HG02642 (cell line): ENCODE measurements at regions not wholly inside any gene's neighbourhood (a gene's known extent, or its start where the extent isn't known, plus 50 kb on each side); places are given as distances from the start of the nearest gene placed in this dataset.

Experiments used
- ATAC-seq: cut with Tn5 transposase; IDR thresholded peaks from one replicate; pipeline ENCODE4 v1.9.1; 2021; ENCODE audit warnings: mild to moderate bottlenecking; ENCODE audit not compliant: unreplicated experiment, poor library complexity

DNA sequence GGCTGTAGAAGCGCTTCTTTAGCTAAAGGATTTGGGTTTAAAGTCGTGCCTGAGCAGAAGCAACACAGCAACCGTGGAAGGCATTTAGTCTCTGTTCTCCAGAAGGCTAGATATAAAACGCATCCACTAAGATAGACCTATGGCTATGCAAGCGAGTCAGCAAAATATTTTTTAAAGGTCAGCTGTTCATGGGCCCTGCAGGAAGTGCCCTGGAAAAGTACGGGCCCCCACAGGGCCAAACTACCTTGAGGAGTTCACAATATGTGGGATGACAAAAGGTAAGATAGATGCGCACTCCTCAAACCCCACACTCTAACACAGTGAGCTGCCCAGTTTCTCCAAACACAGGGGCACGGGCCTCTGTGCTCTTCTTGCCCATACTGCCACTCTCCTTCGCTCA is 261.6 kb downstream of the VPS13C start:
- no peak for ATAC-seq

DNA sequence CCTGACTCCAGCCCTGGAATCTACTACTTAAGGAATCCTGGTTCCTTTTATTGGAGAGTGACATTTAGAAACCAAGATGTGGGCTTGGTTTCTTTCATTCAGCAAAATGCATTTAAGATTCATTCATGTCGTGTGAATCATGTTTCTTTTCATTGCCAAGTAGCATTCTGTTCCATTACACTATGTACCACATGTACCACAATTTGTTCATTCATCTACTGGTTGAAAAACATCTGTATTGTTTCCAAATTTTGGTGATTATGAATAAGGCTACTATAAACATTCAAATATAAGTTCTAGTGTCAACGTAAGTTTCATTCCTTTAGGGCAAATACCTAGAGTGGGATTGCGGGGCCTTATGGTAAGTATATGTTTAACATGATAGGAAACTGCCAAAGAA is 264.2 kb downstream of the VPS13C start:
- ATAC-seq: no peak

GRCh38 chr15:61794881-61795280 is 265.4 kb downstream of the VPS13C start:
- no peak for ATAC-seq

DNA sequence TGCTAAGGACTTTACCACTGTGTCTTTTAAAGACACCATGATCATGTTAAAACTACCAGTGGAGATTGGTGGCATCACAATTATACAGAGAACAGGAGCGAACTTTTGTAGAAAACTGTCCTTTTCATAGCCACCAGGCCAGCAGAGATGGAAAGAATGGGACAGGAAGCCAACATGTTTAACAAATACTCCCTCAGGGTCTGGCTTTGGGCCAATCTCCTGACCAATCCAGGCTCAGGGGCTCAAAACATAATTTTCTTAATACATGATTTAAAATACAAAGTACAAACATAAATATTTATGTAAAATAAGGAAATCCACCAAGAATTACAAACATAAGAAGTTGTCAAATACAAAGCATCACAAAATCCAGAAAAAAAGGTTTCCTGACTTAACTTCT is 266.0 kb downstream of the VPS13C start:
- ATAC-seq: no peak

DNA sequence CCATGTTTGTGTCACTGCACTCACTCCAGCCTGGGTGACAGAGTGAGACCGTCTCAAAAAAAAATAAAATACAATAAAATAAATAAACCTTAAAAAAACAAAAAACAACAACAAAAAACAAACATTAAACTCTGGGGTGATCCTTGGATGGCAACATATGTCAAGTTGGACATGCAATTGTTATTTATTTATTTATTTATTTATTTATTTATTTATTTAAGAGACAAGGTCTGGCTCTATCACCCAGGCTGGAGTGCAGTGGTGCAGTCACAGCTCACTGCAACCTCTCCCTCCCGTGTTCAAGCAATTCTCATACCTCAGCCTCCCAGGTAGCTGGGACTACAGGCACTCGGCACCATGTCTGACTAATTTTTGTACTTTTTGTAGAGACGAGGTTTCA is 275.5 kb downstream of the VPS13C start:
- no peak for ATAC-seq

DNA sequence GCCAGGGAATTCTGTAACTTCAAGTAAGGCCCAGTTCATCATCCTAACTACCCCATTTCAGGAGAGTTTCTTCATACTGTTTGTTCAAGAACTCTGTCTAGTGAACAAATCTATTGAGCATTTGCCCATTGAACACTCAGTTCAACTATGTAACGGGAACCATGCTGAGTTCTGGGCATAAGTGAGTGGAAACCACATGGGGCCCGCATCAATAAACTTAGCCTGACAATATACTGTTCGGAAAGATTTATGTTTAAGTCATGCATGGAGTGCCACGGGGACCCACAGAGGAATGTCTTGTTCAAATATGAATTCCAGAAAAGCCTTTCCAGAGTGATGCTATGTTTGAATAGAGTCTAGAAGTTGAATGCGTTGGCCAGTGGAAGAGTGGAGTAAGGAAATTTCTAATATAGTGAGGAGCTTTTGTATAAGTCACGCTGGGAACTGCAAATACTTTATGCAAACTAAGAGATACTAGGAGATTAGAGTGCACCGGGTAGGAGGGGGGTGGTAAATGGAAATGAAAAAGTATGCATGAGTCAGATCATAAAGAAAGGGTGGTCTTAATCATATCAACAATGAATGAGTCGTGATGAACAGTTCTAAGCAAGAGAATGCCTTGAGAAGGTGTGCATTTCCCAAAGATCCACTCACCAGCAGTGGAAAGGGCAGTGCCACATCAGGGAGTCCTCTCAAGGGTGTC is 279.8 kb downstream of the VPS13C start:
- no peak for ATAC-seq

DNA sequence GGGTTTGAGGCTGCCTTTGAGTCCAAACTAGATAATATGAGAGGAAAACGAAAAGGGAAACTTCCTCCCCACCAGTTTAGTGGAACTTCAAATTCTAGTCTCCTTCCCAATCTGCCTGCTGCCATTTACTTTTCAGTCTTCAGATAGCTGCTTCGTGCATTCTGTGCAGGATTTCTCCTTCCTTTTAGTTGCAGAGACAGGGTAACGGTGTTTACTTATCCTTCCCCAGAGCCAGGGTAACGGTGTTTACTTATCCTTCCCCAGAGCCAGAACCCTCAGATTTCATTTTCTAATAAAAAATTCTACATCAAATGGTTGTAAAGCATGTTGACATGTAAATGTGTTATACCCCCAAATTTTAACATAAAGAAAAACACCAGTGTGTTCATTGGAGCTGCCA is 282.6 kb downstream of the VPS13C start:
- ATAC-seq: no peak

GRCh38 chr15:61769557-61769956 is 290.7 kb downstream of the VPS13C start:
- ATAC-seq: no peak

- no peak for ATAC-seq
Measured at GRCh38 chr15:61768131-61768530, 292.1 kb downstream of the VPS13C start.

- ATAC-seq: no peak
Measured at GRCh38 chr15:61764981-61765380, 295.3 kb downstream of the VPS13C start.

- no peak for ATAC-seq
Measured at GRCh38 chr15:61764141-61764540, 296.1 kb downstream of the VPS13C start.

DNA sequence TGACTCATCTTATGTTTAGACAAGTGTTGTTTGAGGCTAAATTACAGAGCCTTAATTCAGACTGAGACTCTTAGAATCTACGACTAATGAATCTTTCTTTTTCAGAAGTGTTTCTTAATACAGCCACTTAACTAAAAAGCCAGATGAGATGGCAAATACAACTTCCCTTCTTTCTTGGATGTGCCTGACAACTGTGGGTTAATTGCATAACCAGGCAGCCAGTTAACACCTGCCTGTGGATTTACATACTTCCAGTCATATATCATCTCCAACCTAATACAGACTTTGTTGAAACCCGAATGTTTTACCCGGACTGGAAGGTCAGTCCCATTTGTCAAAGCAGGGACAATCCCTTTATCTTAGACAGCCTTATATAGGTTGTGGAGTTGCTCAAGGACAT is 297.6 kb downstream of the VPS13C start:
- ATAC-seq: no peak

GRCh38 chr15:61759639-61760038 is 300.6 kb downstream of the VPS13C start:
- ATAC-seq: no peak

DNA sequence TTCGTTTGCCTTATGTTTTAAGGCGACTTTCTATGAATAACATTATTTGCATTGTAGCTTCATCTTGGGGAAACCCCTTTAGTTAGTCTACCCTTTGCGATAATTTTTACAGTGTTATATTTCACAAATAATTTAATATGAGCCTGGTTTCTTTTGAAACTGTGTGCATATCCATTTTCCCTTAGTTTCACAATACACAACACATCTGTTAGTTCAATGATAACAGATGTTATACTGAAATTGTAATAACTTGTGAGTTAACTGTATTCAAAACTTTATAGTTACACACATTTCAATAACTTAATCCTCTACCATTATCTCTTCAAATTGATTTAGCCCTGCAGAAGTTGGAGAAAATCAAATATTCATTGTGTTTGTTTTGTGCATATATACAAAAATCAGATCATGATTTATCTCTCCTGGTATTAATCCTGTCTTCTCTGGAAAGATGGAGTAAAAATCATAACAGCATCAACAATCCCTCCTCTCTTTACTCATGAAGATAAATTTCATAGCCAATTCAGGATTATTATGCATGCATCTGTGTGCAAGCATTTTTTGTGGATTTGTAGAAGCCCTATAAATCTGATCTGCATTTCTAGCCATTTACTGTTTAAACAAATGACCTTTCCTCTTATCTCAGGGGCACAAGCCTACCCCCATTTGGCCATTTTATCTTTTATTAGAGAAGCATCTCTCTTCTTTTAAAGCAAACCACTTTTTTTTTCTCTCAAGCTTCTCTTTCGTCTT is 304.0 kb downstream of the VPS13C start:
- ATAC-seq: no peak

DNA sequence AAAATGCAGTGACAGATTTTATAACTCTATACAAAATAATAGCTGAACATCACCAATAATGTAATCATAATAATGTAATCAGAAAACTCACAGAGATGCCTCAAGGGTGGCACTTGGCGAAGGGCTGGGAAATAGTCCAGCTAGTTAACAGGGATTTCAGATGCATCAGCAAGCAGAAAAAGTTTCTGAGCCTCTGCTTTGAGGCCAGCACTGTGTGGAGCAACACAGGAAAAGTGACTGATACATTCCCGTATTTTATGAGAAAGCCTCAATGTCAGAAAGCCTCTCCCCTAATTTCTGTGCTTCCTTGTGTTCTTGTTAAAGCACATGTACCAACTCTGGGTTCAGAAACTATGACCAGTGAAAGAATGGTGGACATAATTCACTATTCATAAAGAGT is 304.8 kb downstream of the VPS13C start:
- ATAC-seq: no peak

DNA sequence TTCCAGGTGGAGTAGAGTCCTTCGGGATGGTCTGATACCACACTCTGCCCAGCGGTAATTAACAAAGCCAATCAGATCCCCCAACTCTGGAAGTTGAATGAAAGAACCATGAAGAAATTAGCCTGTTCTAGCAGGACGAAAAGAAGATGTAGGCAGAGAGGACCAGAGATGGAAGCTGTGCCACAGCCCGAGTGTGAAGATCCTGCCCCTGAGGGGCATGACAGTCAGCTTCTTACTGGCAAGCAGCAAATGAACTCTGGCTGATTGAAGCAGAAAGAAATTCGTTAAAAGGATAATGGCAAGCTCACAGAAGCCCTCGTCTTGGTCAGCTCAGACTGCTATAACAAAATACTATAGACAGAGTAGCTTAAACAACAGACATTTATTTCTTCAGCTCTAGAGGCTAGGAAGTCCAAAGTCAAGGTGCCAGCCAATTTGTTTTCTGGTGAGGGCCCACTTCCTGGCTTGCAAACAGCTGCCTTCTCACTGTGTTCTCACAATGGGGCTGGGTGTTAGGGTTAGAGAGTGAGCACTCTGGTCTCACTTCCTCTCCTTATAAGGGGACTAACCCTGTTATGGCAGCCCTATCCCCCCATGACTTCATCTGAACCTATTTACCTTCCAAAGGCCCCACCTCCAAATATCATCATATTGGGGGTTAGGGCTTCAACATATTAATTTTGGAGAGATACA is 307.1 kb downstream of the VPS13C start:
- no peak for ATAC-seq

DNA sequence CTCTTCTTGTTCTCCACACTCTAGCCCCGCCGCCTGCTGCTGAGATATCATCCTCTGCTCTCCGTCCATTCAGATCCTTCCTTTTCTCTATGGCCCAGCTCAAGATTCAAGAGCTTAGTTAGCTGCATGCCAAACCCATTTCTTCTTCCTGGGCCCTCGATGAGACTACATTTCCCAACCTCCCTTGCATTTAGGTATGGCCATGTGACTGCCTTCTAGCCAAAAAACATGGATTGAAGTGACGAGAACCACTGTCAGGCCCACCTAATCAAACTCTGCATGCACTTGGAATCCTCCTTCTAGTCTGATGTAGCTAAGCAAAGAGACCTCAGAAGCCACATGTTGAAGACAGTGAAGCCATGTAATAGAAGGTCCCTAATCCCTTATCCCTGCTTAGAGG is 308.2 kb downstream of the VPS13C start:
- ATAC-seq: no peak

- ATAC-seq: no peak
Measured at GRCh38 chr15:61750271-61751084, 309.8 kb downstream of the VPS13C start.

GRCh38 chr15:61749169-61749568 is 311.1 kb downstream of the VPS13C start:
- ATAC-seq: no peak

GRCh38 chr15:61748529-61748928 is 311.7 kb downstream of the VPS13C start:
- no peak for ATAC-seq

- ATAC-seq: no peak
Measured at GRCh38 chr15:61746589-61746988, 313.7 kb downstream of the VPS13C start.
